Renal pelvis (tissue), 1 donor: ENCODE measurements at regions not wholly inside any gene's neighbourhood (a gene's known extent, or its start where the extent isn't known, plus 50 kb on each side); places are given as distances from the start of the nearest gene placed in this dataset.

ENCODE experiments used
- DNase-seq: peaks from one replicate; pipeline ENCODE4 v3.0.0-alpha.2; 2013

- DNase-seq = no peak
These were observed 303.8 kb downstream of the METTL15 start for GRCh38 chr11:28412029-28412428.

GRCh38 chr11:28401446-28401845 lies 293.3 kb downstream of the METTL15 start:
- no peak for DNase-seq

GRCh38 chr11:28400331-28401100 lies 292.3 kb downstream of the METTL15 start:
- no peak for DNase-seq

- no peak for DNase-seq
These were observed 285.2 kb downstream of the METTL15 start for GRCh38 chr11:28393348-28393747.

GRCh38 chr11:28384418-28384817 lies 276.2 kb downstream of the METTL15 start:
- no peak for DNase-seq

- DNase-seq = no peak
These were observed 275.3 kb downstream of the METTL15 start for GRCh38 chr11:28383456-28383855.
